ENCODE measurements at regions not wholly inside any gene's neighbourhood (a gene's known extent, or its start where the extent isn't known, plus 50 kb on each side); places are given as distances from the start of the nearest gene placed in this dataset.

- DNase-seq (ENCODE audit: low read depth), result no peak
- Histone ChIP-seq H3K4me3 (ENCODE audit: low read depth, low read length) (no peak overlapping the region), H3K27me3 (ENCODE audit: control insufficient read depth, insufficient read depth, low read length) (no peaks in the 10 kb centered on the region), H3K36me3 (ENCODE audit: control insufficient read depth, insufficient read depth, low read length) (no peaks in the 10 kb centered on the region)
- TF ChIP-seq CTCF (IDR thresholded peaks at IDR 0.05; ENCODE audit: insufficient read depth, low read length, poor library complexity, severe bottlenecking), result no peak
These were observed 60.6 kb upstream of the ARHGAP20 start for GRCh38 chr11:110772863-110773262.

GRCh38 chr11:110766316-110766715 is 54.1 kb upstream of the ARHGAP20 start:
- Histone ChIP-seq H3K36me3 (ENCODE audit: control insufficient read depth, insufficient read depth, low read length) (no peaks in the 10 kb centered on the region), H3K27me3 (ENCODE audit: control insufficient read depth, insufficient read depth, low read length) (no peaks in the 10 kb centered on the region), H3K4me3 (ENCODE audit: low read depth, low read length) (no peak overlapping the region)
- TF ChIP-seq CTCF (IDR thresholded peaks at IDR 0.05; ENCODE audit: insufficient read depth, low read length, poor library complexity, severe bottlenecking), result no peak
- DNase-seq (ENCODE audit: low read depth), result no peak

GRCh38 chr11:110764485-110764884 is 52.2 kb upstream of the ARHGAP20 start:
- H3K27me3 ChIP-seq (ENCODE audit: control insufficient read depth, insufficient read depth, low read length), result no peaks in the 10 kb centered on the region
- DNase-seq (ENCODE audit: low read depth), result no peak
- H3K36me3 ChIP-seq (ENCODE audit: control insufficient read depth, insufficient read depth, low read length), result no peaks in the 10 kb centered on the region
- H3K4me3 ChIP-seq (ENCODE audit: low read depth, low read length), result no peak overlapping the region
- TF ChIP-seq CTCF (IDR thresholded peaks at IDR 0.05; ENCODE audit: insufficient read depth, low read length, poor library complexity, severe bottlenecking), result no peak

GRCh38 chr11:110763249-110764011 is 51.2 kb upstream of the ARHGAP20 start:
- TF ChIP-seq CTCF (IDR thresholded peaks at IDR 0.05; ENCODE audit: insufficient read depth, low read length, poor library complexity, severe bottlenecking), result no peak
- Histone ChIP-seq H3K27me3 (ENCODE audit: control insufficient read depth, insufficient read depth, low read length) (no peaks in the 10 kb centered on the region), H3K36me3 (ENCODE audit: control insufficient read depth, insufficient read depth, low read length) (no peaks in the 10 kb centered on the region), H3K4me3 (ENCODE audit: low read depth, low read length) (no peak overlapping the region)
- DNase-seq (ENCODE audit: low read depth), result no peak

GRCh38 chr11:110762590-110762989 is 50.4 kb upstream of the ARHGAP20 start:
- TF ChIP-seq CTCF (IDR thresholded peaks at IDR 0.05; ENCODE audit: insufficient read depth, low read length, poor library complexity, severe bottlenecking), result no peak
- H3K36me3 ChIP-seq (ENCODE audit: control insufficient read depth, insufficient read depth, low read length), result no peaks in the 10 kb centered on the region
- DNase-seq (ENCODE audit: low read depth), result no peak
- no peak overlapping the region for H3K4me3 ChIP-seq (ENCODE audit: low read depth, low read length)
- no peaks in the 10 kb centered on the region for H3K27me3 ChIP-seq (ENCODE audit: control insufficient read depth, insufficient read depth, low read length)
